WTC11 (cell line): ENCODE measurements at regions not wholly inside any gene's neighbourhood (a gene's known extent, or its start where the extent isn't known, plus 50 kb on each side); places are given as distances from the start of the nearest gene placed in this dataset.

Source experiments
- ATAC-seq: fragments of 200-7000 bp; cut with Tn5 transposase; 2 replicates; pipeline ENCODE4 v1.10.0; 2021; ENCODE audit warnings: mild to moderate bottlenecking, moderate library complexity
- CTCF ChIA-PET: fragments of 300-600 bp; sonication (Branson Sonifier 250); formaldehyde crosslinking; loops from one replicate; lab custom pipeline; 2021; ENCODE audit warnings: antibody characterized with exemption; lab: Charles Lee
- POLR2A ChIA-PET: fragments of 350-600 bp; sonication (Branson Sonifier 250); formaldehyde crosslinking; loops from one replicate; lab custom pipeline; 2021; ENCODE audit warnings: antibody characterized with exemption; lab: Charles Lee
- DNase-seq: peaks from one replicate; pipeline ENCODE4 v3.0.0; 2021; ENCODE audit warnings: low spot score
- H3K27ac Mint-ChIP-seq: 2 replicates; pipeline ENCODE4 v1.8.0; 2021; ENCODE audit warnings: mixed read lengths
- H3K27me3 Mint-ChIP-seq: 2 replicates; pipeline ENCODE4 v1.8.0; 2021; ENCODE audit warnings: low read depth, mild to moderate bottlenecking, moderate library complexity, mixed read lengths
- H3K36me3 Mint-ChIP-seq: 2 replicates; pipeline ENCODE4 v1.8.0; 2021; ENCODE audit warnings: mixed read lengths
- H3K4me1 Mint-ChIP-seq: 2 replicates; pipeline ENCODE4 v1.8.0; 2022; ENCODE audit warnings: mixed read lengths
- H3K4me3 Mint-ChIP-seq: 2 replicates; pipeline ENCODE4 v1.8.0; 2021; ENCODE audit warnings: mild to moderate bottlenecking, moderate library complexity, mixed read lengths
- H3K9me3 Mint-ChIP-seq: 2 replicates; pipeline ENCODE4 v1.8.0; 2021; ENCODE audit warnings: mixed read lengths
- CBFB ChIP-seq: sonication (generic); formaldehyde crosslinking; IDR thresholded peaks from 2 replicates; pipeline ENCODE4 v1.8.1; 2022; ENCODE audit warnings: mild to moderate bottlenecking, low read depth, missing genetic modification reagents
- CREB1 ChIP-seq: sonication (generic); formaldehyde crosslinking; IDR thresholded peaks from 2 replicates; pipeline ENCODE4 v1.8.0; 2023; ENCODE audit warnings: mild to moderate bottlenecking, missing genetic modification reagents
- CREM ChIP-seq: sonication (generic); formaldehyde crosslinking; IDR thresholded peaks from 2 replicates; pipeline ENCODE4 v1.8.1; 2022; ENCODE audit warnings: mild to moderate bottlenecking, missing genetic modification reagents, moderate library complexity
- ELF4 ChIP-seq: sonication (generic); formaldehyde crosslinking; IDR thresholded peaks from 2 replicates; pipeline ENCODE4 v1.8.1; 2022; ENCODE audit warnings: low read depth, mild to moderate bottlenecking, moderate library complexity, missing genetic modification reagents
- MXD4 ChIP-seq: fragments of 250-450 bp; sonication (Bioruptor Pico); IDR thresholded peaks from 2 replicates; pipeline ENCODE4 v1.8.0; 2021; ENCODE audit warnings: mild to moderate bottlenecking, moderate library complexity, borderline replicate concordance
- NFATC4 ChIP-seq: fragments of 250-450 bp; sonication (Bioruptor Pico); IDR thresholded peaks from 2 replicates; pipeline ENCODE4 v1.9.0; 2021; ENCODE audit warnings: mild to moderate bottlenecking
- NR1H2 ChIP-seq: sonication (generic); formaldehyde crosslinking; IDR thresholded peaks from 2 replicates; pipeline ENCODE4 v1.9.0; 2021; ENCODE audit warnings: mild to moderate bottlenecking, moderate library complexity, missing genetic modification reagents
- TCF7 ChIP-seq: sonication (generic); formaldehyde crosslinking; IDR thresholded peaks from 2 replicates; pipeline ENCODE4 v1.8.0; 2022; ENCODE audit warnings: mild to moderate bottlenecking, low read depth, missing genetic modification reagents, moderate library complexity
- TEAD4 ChIP-seq: sonication (generic); formaldehyde crosslinking; IDR thresholded peaks from 2 replicates; pipeline ENCODE4 v1.8.0; 2022; ENCODE audit warnings: mild to moderate bottlenecking, missing genetic modification reagents
- TP53 ChIP-seq: sonication (generic); formaldehyde crosslinking; IDR thresholded peaks from 2 replicates; pipeline ENCODE4 v1.8.1; 2023; ENCODE audit warnings: mild to moderate bottlenecking, missing genetic modification reagents
- ZNF121 ChIP-seq: sonication (generic); formaldehyde crosslinking; IDR thresholded peaks from 2 replicates; pipeline ENCODE4 v1.8.0; 2023; ENCODE audit warnings: missing genetic modification reagents
- ZNF263 ChIP-seq: sonication (generic); formaldehyde crosslinking; IDR thresholded peaks from 2 replicates; pipeline ENCODE4 v1.8.1; 2022; ENCODE audit warnings: low read depth, mild to moderate bottlenecking, moderate library complexity, missing genetic modification reagents
- ZNF317 ChIP-seq: sonication (generic); formaldehyde crosslinking; IDR thresholded peaks from 2 replicates; pipeline ENCODE4 v1.8.1; 2023; ENCODE audit warnings: low read depth, mild to moderate bottlenecking, moderate library complexity, missing genetic modification reagents, borderline replicate concordance
- TF ChIP-seq, protein P1 (sequence below): sonication (generic); formaldehyde crosslinking; IDR thresholded peaks from 2 replicates; pipeline ENCODE4 v1.8.1; 2022; ENCODE audit warnings: mild to moderate bottlenecking, moderate library complexity, missing genetic modification reagents
- TF ChIP-seq, protein P2 (sequence below): sonication (generic); formaldehyde crosslinking; IDR thresholded peaks from 2 replicates; pipeline ENCODE4 v1.8.1; 2023; ENCODE audit warnings: mild to moderate bottlenecking, missing genetic modification reagents, moderate library complexity
- TF ChIP-seq, protein P3 (sequence below): fragments of 250-450 bp; sonication (Bioruptor Pico); IDR thresholded peaks from 2 replicates; pipeline ENCODE4 v1.9.0; 2021; ENCODE audit warnings: moderate library complexity, mild to moderate bottlenecking, inconsistent platforms, borderline replicate concordance
- TF ChIP-seq, protein P4 (sequence below): sonication (generic); formaldehyde crosslinking; IDR thresholded peaks from 2 replicates; pipeline ENCODE4 v1.8.1; 2022; ENCODE audit warnings: mild to moderate bottlenecking, missing genetic modification reagents, moderate library complexity, borderline replicate concordance
- TF ChIP-seq, protein P5 (sequence below): sonication (generic); formaldehyde crosslinking; IDR thresholded peaks from 2 replicates; pipeline ENCODE4 v1.8.0; 2023; ENCODE audit warnings: missing genetic modification reagents
- TF ChIP-seq, protein P6 (sequence below): fragments of 250-450 bp; sonication (Bioruptor Pico); IDR thresholded peaks from 2 replicates; pipeline ENCODE4 v1.9.0; 2021; ENCODE audit warnings: mild to moderate bottlenecking
- TF ChIP-seq, protein P7 (sequence below): fragments of 250-450 bp; sonication (Bioruptor Pico); conservative IDR thresholded peaks from 2 replicates; pipeline ENCODE4 v1.9.0; 2021; ENCODE audit warnings: mild to moderate bottlenecking

DNA sequence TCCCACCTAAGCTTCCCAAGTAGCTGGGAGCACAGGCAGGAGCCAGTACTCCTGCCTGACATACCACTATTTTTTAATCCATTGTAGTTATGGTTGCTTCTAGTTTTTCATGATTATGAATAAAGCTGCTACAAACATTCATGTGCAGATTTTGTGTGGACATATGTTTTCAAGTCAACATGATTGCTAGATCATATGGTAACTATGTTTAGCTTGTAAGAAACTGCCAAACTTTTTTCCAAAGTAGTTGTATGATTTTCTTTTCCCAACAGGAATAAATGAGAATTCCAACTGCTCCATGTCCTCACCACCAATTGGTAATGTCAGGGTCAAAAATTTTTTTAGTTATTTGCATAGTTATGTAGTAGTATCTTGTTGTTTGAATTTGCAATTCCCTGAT, 136.8 kb upstream of the THRB start (continued):
- TF ChIP-seq MXD4 (CRISPR knock-in tag) (no peak), NR1H2 (CRISPR knock-in tag) (no peak)
- TF ChIP-seq, protein P1, sequence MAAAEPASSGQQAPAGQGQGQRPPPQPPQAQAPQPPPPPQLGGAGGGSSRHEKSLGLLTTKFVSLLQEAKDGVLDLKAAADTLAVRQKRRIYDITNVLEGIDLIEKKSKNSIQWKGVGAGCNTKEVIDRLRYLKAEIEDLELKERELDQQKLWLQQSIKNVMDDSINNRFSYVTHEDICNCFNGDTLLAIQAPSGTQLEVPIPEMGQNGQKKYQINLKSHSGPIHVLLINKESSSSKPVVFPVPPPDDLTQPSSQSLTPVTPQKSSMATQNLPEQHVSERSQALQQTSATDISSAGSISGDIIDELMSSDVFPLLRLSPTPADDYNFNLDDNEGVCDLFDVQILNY, result no peak
- TF ChIP-seq, protein P2, sequence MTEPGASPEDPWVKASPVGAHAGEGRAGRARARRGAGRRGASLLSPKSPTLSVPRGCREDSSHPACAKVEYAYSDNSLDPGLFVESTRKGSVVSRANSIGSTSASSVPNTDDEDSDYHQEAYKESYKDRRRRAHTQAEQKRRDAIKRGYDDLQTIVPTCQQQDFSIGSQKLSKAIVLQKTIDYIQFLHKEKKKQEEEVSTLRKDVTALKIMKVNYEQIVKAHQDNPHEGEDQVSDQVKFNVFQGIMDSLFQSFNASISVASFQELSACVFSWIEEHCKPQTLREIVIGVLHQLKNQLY (CRISPR knock-in tag), result no peak

DNA sequence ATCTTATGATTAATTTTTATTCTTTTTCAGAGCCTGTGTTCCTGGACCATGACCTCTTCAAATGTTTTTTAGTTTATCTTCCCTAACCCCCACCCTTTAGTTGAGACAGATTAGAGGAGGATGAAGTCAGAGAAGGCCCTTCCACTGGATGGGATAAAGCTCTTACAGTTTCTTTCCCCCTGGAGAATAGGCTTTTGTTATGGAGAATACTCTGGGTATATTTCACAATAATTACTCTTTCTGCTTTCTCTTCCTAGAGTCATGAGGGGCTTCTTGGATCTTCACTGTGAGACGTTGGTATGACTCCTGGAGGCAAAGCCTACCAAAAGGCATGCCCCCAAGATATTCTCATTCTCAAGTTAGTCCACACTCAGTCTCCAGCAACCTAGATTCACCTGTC, 144.4 kb upstream of the THRB start:
- Mint-ChIP-seq H3K27me3 (no peaks in the 10 kb centered on the region), H3K4me3 (no peak overlapping the region), H3K4me1 (peaks cover 31% of the 10 kb centered on the region), H3K27ac (no peak overlapping the region), H3K9me3 (peaks cover 14% of the 10 kb centered on the region), H3K36me3 (no peaks in the 10 kb centered on the region)
- DNase-seq (no peak), ATAC-seq (no peak)
- CTCF ChIA-PET, result interaction anchor here (1.0 to 1.1 kb wide), 2 partner anchors 42 to 374 kb away, joined by 3 to 5 read pairs; no protein-coding TSS in a partner anchor
- TF ChIP-seq TP53 (CRISPR knock-in tag), result no peak
- TF ChIP-seq, all 79 proteins: peak for 0
- POLR2A ChIA-PET, result interaction anchor here (0.6 kb wide), 1 partner anchor 297 kb away, joined by 3 read pairs; no protein-coding TSS in a partner anchor

DNA sequence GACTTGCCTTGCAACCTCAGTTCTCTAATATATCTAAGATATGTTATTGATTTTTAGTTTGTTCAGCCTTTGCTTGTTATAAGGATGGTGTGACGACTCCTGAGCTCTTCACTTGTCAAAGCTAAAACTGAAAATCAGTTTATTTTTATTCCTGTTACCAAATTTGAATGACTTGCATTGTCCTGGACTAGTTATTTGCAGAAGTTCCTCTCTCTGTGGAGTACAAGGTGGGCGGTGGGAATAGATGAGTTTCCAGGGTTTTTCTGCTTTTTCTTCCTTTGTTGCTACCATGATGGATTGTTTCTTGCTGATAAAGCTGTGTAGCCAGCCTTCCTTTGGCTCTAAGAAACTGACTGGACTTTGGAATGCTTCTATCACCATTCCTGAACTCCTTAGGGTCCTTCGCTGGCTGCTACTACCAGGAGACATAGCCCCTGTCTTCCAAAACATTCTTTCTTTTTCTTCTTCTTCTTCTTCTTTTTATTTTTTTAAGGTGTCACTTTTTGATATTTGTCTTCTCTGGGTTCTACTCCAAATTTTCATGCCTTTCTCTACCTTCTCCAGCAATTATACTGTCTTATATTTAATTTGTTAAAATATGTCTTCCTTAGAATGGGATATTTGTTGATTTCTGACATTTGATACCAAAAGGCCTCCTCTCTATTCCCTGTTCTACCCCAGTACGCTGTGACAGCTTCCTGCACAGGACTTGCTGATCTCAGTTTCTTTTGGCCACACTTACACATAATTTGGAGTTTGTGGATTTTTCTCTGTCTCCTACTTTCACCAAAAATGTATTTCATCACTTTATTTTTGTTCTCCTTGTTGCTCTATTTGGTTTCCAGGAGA, 145.1 kb upstream of the THRB start:
- Mint-ChIP-seq H3K27ac (no peak overlapping the region), H3K36me3 (no peaks in the 10 kb centered on the region), H3K27me3 (no peaks in the 10 kb centered on the region), H3K4me3 (no peak overlapping the region), H3K9me3 (peaks cover 9% of the 10 kb centered on the region), H3K4me1 (peaks cover 36% of the 10 kb centered on the region)
- ChIA-PET POLR2A (no interaction called here), CTCF (no interaction called here)
- ATAC-seq (no peak), DNase-seq (no peak)
- TF ChIP-seq ELF4 (CRISPR knock-in tag), result no peak
- no peak for TF ChIP-seq NFATC4
- TF ChIP-seq, protein P3, sequence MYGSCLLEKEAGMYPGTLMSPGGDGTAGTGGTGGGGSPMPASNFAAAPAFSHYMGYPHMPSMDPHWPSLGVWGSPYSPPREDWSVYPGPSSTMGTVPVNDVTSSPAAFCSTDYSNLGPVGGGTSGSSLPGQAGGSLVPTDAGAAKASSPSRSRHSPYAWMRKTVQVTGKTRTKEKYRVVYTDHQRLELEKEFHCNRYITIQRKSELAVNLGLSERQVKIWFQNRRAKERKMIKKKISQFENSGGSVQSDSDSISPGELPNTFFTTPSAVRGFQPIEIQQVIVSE (CRISPR knock-in tag), result no peak
- no peak for TF ChIP-seq CREB1 (CRISPR knock-in tag)
- TF ChIP-seq, protein P4, sequence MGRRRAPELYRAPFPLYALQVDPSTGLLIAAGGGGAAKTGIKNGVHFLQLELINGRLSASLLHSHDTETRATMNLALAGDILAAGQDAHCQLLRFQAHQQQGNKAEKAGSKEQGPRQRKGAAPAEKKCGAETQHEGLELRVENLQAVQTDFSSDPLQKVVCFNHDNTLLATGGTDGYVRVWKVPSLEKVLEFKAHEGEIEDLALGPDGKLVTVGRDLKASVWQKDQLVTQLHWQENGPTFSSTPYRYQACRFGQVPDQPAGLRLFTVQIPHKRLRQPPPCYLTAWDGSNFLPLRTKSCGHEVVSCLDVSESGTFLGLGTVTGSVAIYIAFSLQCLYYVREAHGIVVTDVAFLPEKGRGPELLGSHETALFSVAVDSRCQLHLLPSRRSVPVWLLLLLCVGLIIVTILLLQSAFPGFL, result no peak
- TF ChIP-seq ZNF317, result no peak

DNA sequence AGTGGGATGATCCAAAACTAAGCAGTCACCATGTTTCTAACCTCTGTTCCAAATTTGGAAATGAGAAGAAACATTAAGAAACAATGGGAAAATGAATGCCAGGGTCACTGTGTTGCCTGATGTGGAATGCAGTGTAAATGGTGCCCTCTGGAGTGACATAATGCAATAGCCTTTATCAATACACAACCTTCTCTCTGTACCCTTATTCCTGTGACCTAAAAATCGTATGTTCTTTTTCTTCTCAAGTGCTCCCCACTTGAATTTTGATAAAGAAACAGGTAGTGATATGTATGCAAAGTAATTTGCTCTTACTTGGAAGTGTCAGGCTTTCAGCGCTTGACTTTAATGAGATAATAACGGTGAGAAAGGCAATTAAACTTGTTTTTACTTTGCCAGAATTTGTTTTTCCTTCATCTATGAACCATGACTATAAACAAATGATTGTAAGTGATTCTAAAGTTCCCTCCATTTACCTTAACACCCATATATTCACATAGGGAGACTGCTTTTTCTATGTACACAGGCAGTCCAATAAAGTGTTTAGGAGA, 145.8 kb upstream of the THRB start:
- ChIA-PET POLR2A (no interaction called here), CTCF (no interaction called here)
- H3K27ac Mint-ChIP-seq, result no peak overlapping the region
- ATAC-seq, result peak; percentile 63
- no peaks in the 10 kb centered on the region for H3K27me3 Mint-ChIP-seq
- 0 out of 2 replicates have a peak, but pooled peaks cover 3% of the 10 kb centered on the region for H3K9me3 Mint-ChIP-seq
- H3K36me3 Mint-ChIP-seq, result no peaks in the 10 kb centered on the region
- no peak overlapping the region for H3K4me3 Mint-ChIP-seq
- peaks cover 40% of the 10 kb centered on the region for H3K4me1 Mint-ChIP-seq
- no peak for DNase-seq
- no peak for TF ChIP-seq TEAD4 (CRISPR knock-in tag)
- no peak for TF ChIP-seq TCF7
- TF ChIP-seq ZNF263, result no peak
- TF ChIP-seq, protein P5, sequence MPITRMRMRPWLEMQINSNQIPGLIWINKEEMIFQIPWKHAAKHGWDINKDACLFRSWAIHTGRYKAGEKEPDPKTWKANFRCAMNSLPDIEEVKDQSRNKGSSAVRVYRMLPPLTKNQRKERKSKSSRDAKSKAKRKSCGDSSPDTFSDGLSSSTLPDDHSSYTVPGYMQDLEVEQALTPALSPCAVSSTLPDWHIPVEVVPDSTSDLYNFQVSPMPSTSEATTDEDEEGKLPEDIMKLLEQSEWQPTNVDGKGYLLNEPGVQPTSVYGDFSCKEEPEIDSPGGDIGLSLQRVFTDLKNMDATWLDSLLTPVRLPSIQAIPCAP (CRISPR knock-in tag), result no peak
- TF ChIP-seq ZNF121, result no peak
- TF ChIP-seq CBFB (CRISPR knock-in tag), result no peak
- TF ChIP-seq, protein P6, sequence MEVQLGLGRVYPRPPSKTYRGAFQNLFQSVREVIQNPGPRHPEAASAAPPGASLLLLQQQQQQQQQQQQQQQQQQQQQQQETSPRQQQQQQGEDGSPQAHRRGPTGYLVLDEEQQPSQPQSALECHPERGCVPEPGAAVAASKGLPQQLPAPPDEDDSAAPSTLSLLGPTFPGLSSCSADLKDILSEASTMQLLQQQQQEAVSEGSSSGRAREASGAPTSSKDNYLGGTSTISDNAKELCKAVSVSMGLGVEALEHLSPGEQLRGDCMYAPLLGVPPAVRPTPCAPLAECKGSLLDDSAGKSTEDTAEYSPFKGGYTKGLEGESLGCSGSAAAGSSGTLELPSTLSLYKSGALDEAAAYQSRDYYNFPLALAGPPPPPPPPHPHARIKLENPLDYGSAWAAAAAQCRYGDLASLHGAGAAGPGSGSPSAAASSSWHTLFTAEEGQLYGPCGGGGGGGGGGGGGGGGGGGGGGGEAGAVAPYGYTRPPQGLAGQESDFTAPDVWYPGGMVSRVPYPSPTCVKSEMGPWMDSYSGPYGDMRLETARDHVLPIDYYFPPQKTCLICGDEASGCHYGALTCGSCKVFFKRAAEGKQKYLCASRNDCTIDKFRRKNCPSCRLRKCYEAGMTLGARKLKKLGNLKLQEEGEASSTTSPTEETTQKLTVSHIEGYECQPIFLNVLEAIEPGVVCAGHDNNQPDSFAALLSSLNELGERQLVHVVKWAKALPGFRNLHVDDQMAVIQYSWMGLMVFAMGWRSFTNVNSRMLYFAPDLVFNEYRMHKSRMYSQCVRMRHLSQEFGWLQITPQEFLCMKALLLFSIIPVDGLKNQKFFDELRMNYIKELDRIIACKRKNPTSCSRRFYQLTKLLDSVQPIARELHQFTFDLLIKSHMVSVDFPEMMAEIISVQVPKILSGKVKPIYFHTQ (CRISPR knock-in tag), result no peak
- TF ChIP-seq, protein P7, sequence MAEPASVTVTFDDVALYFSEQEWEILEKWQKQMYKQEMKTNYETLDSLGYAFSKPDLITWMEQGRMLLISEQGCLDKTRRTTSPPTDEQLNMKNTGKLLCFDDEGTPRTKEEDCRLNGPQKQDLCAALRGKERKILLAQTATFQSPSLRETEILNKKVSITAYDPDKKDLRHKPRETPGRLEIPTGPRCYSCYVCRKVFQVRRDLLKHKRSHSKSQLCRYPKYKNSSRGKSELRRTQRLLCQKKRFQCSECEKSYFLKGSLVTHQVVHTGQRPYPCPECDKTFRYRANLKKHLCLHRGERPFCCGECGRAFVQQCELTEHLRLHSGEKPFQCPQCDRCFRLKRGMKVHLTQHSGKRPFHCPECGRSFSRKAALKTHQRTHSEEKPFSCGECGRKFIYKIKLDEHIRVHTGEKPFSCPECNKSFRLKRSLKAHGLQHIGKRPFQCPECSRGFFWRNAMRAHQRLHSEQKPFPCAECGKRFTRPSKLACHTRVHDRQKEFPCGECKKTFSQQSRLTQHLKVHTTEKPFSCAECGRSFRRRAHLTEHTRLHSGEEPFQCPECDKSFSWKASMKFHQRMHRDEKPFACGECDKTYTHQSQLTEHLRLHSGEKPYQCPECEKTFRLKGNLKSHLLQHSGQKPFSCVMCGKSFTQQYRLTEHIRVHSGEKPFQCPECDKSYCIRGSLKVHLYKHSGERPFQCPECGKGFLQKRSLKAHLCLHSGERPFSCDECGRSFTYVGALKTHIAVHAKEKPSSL (CRISPR knock-in tag), result no peak
- TF ChIP-seq CREM (CRISPR knock-in tag), result no peak
